ENCODE measurements at regions not wholly inside any gene's neighbourhood (a gene's known extent, or its start where the extent isn't known, plus 50 kb on each side); places are given as distances from the start of the nearest gene placed in this dataset.

GRCh38 chr2:48169141-48169592, 145.3 kb upstream of the FOXN2 start:
- peaks cover 3% of the 10 kb centered on the region for H3K9me3 Mint-ChIP-seq (ENCODE audit: low read depth)
- H3K4me3 Mint-ChIP-seq (ENCODE audit: unreplicated experiment), result no peak overlapping the region
- H3K27ac Mint-ChIP-seq (ENCODE audit: unreplicated experiment), result no peak overlapping the region
- no peaks in the 10 kb centered on the region for H3K36me3 Mint-ChIP-seq (ENCODE audit: low read depth)
- DNase-seq (ENCODE audit: low spot score), result no peak
- no peak for TF ChIP-seq CTCF (IDR thresholded peaks at IDR 0.05)
- H3K27me3 Mint-ChIP-seq (ENCODE audit: low read depth), result no peaks in the 10 kb centered on the region
- H3K4me1 Mint-ChIP-seq (ENCODE audit: low read depth), result no peaks in the 10 kb centered on the region

GRCh38 chr2:48170281-48170680, 144.2 kb upstream of the FOXN2 start:
- Mint-ChIP-seq H3K4me3 (ENCODE audit: unreplicated experiment) (no peak overlapping the region), H3K27me3 (ENCODE audit: low read depth) (no peaks in the 10 kb centered on the region), H3K4me1 (ENCODE audit: low read depth) (peaks cover 4% of the 10 kb centered on the region), H3K36me3 (ENCODE audit: low read depth) (no peaks in the 10 kb centered on the region), H3K9me3 (ENCODE audit: low read depth) (peaks cover 4% of the 10 kb centered on the region), H3K27ac (ENCODE audit: unreplicated experiment) (no peak overlapping the region)
- TF ChIP-seq CTCF (IDR thresholded peaks at IDR 0.05), result no peak
- no peak for DNase-seq (ENCODE audit: low spot score)

GRCh38 chr2:48173141-48173540, 141.3 kb upstream of the FOXN2 start:
- H3K4me1 Mint-ChIP-seq (ENCODE audit: low read depth), result peaks cover 7% of the 10 kb centered on the region
- H3K27me3 Mint-ChIP-seq (ENCODE audit: low read depth), result no peaks in the 10 kb centered on the region
- H3K36me3 Mint-ChIP-seq (ENCODE audit: low read depth), result no peaks in the 10 kb centered on the region
- no peak overlapping the region for H3K4me3 Mint-ChIP-seq (ENCODE audit: unreplicated experiment)
- no peak overlapping the region for H3K27ac Mint-ChIP-seq (ENCODE audit: unreplicated experiment)
- TF ChIP-seq CTCF (IDR thresholded peaks at IDR 0.05), result no peak
- no peak for DNase-seq (ENCODE audit: low spot score)
- peaks cover 3% of the 10 kb centered on the region for H3K9me3 Mint-ChIP-seq (ENCODE audit: low read depth)

- DNase-seq (ENCODE audit: low spot score), result no peak
- H3K27ac Mint-ChIP-seq (ENCODE audit: unreplicated experiment), result no peak overlapping the region
- H3K27me3 Mint-ChIP-seq (ENCODE audit: low read depth), result no peaks in the 10 kb centered on the region
- no peak for TF ChIP-seq CTCF (IDR thresholded peaks at IDR 0.05)
- H3K4me1 Mint-ChIP-seq (ENCODE audit: low read depth), result peaks cover 7% of the 10 kb centered on the region
- H3K36me3 Mint-ChIP-seq (ENCODE audit: low read depth), result no peaks in the 10 kb centered on the region
- H3K9me3 Mint-ChIP-seq (ENCODE audit: low read depth), result peaks cover 3% of the 10 kb centered on the region
- H3K4me3 Mint-ChIP-seq (ENCODE audit: unreplicated experiment), result no peak overlapping the region
Observed at GRCh38 chr2:48174503-48174902, 140.0 kb upstream of the FOXN2 start.

- H3K36me3 Mint-ChIP-seq (ENCODE audit: low read depth), result no peaks in the 10 kb centered on the region
- no peak overlapping the region for H3K27ac Mint-ChIP-seq (ENCODE audit: unreplicated experiment)
- DNase-seq (ENCODE audit: low spot score), result no peak
- peaks cover 7% of the 10 kb centered on the region for H3K4me1 Mint-ChIP-seq (ENCODE audit: low read depth)
- H3K4me3 Mint-ChIP-seq (ENCODE audit: unreplicated experiment), result no peak overlapping the region
- TF ChIP-seq CTCF (IDR thresholded peaks at IDR 0.05), result no peak
- peaks cover 3% of the 10 kb centered on the region for H3K9me3 Mint-ChIP-seq (ENCODE audit: low read depth)
- no peaks in the 10 kb centered on the region for H3K27me3 Mint-ChIP-seq (ENCODE audit: low read depth)
Observed at GRCh38 chr2:48175254-48175653, 139.2 kb upstream of the FOXN2 start.
